AG04450 (cell line): ENCODE measurements at regions not wholly inside any gene's neighbourhood (a gene's known extent, or its start where the extent isn't known, plus 50 kb on each side); places are given as distances from the start of the nearest gene placed in this dataset.
"Not testable (repeated sequence)": the region's sequence is repeated elsewhere in the genome, so short reads cannot be mapped to it uniquely, and the experiment has no call there.

Experiments
- CTCF ChIA-PET: fragments of 300-600, 350-600 bp; formaldehyde crosslinking; extraction: SDS; loops from one replicate; lab custom pipeline; 2022; ENCODE audit warnings: antibody characterized with exemption, inconsistent platforms; lab: Charles Lee
- POLR2A ChIA-PET: fragments of 350-600 bp; formaldehyde crosslinking; extraction: SDS; loops from one replicate; lab custom pipeline; 2021; ENCODE audit warnings: antibody characterized with exemption, inconsistent platforms; lab: Yijun Ruan, JAX
- DNase-seq: peaks from one replicate; pipeline ENCODE4 v3.0.0-alpha.2; 2011; ENCODE audit warnings: low read depth, low spot score
- H3K27ac ChIP-seq: one replicate; pipeline ENCODE4 v1.5.1; 2012; ENCODE audit warnings: low read depth, low read length, control low read depth
- H3K27me3 ChIP-seq: one replicate; pipeline ENCODE4 v1.6.0; 2012; ENCODE audit warnings: low read length; ENCODE audit not compliant: control insufficient read depth, insufficient read depth
- H3K4me3 ChIP-seq: 2 replicates; pipeline ENCODE4 v1.5.1; 2011; ENCODE audit warnings: mild to moderate bottlenecking, low read depth, low read length, control low read depth
- H3K9me3 ChIP-seq: 2 replicates; pipeline ENCODE4 v1.5.1; 2012; ENCODE audit warnings: low read length; ENCODE audit not compliant: control insufficient read depth, insufficient read depth
- CTCF ChIP-seq: IDR thresholded peaks from 2 replicates; pipeline ENCODE4 v1.5.1; 2011; ENCODE audit warnings: low read depth, low read length, control low read depth, inconsistent platforms

GRCh38 chr16:77041468-77041867 is 149.5 kb upstream of the MON1B start:
- H3K27ac ChIP-seq = no peak overlapping the region
- DNase-seq = no peak
- no peaks in the 10 kb centered on the region for H3K27me3 ChIP-seq
- TF ChIP-seq CTCF = no peak
- CTCF ChIA-PET = interaction anchor here (0.6 kb wide), 1 partner anchor 352 kb away, joined by 6 read pairs; no protein-coding TSS in a partner anchor
- no peak overlapping the region for H3K4me3 ChIP-seq
- POLR2A ChIA-PET = no interaction called here
- no peaks in the 10 kb centered on the region for H3K9me3 ChIP-seq

- Histone ChIP-seq H3K9me3 (no peaks in the 10 kb centered on the region), H3K27ac (no peak overlapping the region), H3K27me3 (no peaks in the 10 kb centered on the region), H3K4me3 (no peak overlapping the region)
- CTCF ChIA-PET = interaction anchor here (1.0 to 1.8 kb wide), 3 partner anchors 12 to 186 kb away, joined by 3 to 4 read pairs (median 4); no protein-coding TSS in a partner anchor
- POLR2A ChIA-PET = no interaction called here
- DNase-seq = no peak
- TF ChIP-seq CTCF = peak; percentile 42; the same call in 1 of the 2 replicates
Measured at GRCh38 chr16:77043076-77043475, 147.9 kb upstream of the MON1B start.

DNA sequence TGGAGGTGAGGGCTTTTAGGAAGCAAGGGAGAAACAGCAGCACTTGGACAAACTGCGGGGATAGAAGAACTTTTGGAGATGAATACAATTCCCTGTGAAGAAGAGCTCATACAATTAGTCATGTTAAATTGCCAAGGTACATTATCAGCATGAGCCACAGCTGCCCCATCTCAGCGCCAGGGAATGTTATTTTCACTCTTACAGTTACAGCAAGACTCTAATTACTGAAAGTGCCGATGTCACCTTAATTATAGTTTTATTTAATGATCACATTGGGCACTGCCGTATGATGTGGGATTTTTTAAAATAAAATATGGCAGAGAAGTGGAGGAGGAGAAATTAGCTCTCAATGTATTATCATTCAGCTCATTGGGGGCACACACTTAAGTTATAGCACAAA is 144.8 kb upstream of the MON1B start:
- no peak for TF ChIP-seq CTCF
- Histone ChIP-seq H3K27me3 (no peaks in the 10 kb centered on the region), H3K4me3 (no peak overlapping the region), H3K9me3 (no peaks in the 10 kb centered on the region), H3K27ac (no peak overlapping the region)
- CTCF ChIA-PET = no interaction called here
- DNase-seq = no peak
- POLR2A ChIA-PET = no interaction called here

GRCh38 chr16:77048085-77048484 is 142.9 kb upstream of the MON1B start:
- H3K27me3 ChIP-seq = no peaks in the 10 kb centered on the region
- H3K4me3 ChIP-seq = no peak overlapping the region
- no peak overlapping the region for H3K27ac ChIP-seq
- ChIA-PET POLR2A (no interaction called here), CTCF (no interaction called here)
- H3K9me3 ChIP-seq = no peaks in the 10 kb centered on the region
- no peak for TF ChIP-seq CTCF
- DNase-seq = no peak

GRCh38 chr16:77049577-77049976 is 141.4 kb upstream of the MON1B start:
- no peaks in the 10 kb centered on the region for H3K27me3 ChIP-seq
- no peak overlapping the region for H3K4me3 ChIP-seq
- TF ChIP-seq CTCF = no peak
- DNase-seq = no peak
- POLR2A ChIA-PET = no interaction called here
- H3K9me3 ChIP-seq = no peaks in the 10 kb centered on the region
- H3K27ac ChIP-seq = no peak overlapping the region
- CTCF ChIA-PET = no interaction called here

DNA sequence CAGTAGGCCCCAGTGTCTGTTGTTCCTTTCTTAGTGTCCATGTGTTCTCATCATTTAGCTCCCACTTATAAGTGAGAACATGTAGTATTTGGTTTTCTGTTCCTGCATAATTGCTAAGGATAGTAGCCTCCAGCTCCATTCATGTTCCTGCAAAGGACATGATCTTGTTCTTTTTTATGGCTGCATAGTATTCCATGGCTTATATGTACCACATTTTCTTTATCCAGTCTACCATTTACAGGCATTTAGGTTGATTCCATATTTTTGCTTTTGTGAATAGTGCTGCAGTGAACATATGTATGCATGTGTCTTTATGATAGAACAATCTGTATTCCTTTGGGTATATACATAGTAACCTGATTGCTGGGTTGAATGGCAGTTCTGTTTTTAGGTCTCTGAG is 134.4 kb upstream of the MON1B start:
- POLR2A ChIA-PET, H3K27ac ChIP-seq, H3K9me3 ChIP-seq, DNase-seq, H3K4me3 ChIP-seq, H3K27me3 ChIP-seq: not testable (repeated sequence)
- CTCF ChIA-PET = interaction anchor here (0.6 kb wide), 1 partner anchor 177 kb away, joined by 7 read pairs; no protein-coding TSS in a partner anchor
